ENCODE measurements at regions not wholly inside any gene's neighbourhood (a gene's known extent, or its start where the extent isn't known, plus 50 kb on each side); places are given as distances from the start of the nearest gene placed in this dataset.

- Histone ChIP-seq H3K14ac (replicated peaks; ENCODE audit: low read depth, low read length) (no peak overlapping the region), H3K27ac (ENCODE audit: insufficient read depth, low read length) (no peak overlapping the region), H3K4me1 (ENCODE audit: control insufficient read depth, insufficient read depth, low read length) (no peaks in the 10 kb centered on the region), H3K9me3 (ENCODE audit: control insufficient read depth, insufficient read depth, low read length) (no peaks in the 10 kb centered on the region), H2AK5ac (ENCODE audit: low read depth, low read length) (no peak overlapping the region), H2BK5ac (ENCODE audit: low read depth, low read length, poor library complexity, severe bottlenecking) (no peak overlapping the region), H3K4me2 (ENCODE audit: low read depth, low read length) (no peak overlapping the region), H2BK20ac (ENCODE audit: low read depth, low read length) (no peak overlapping the region), H4K91ac (ENCODE audit: insufficient read depth, low read depth, low read length) (no peak overlapping the region), H3K18ac (ENCODE audit: low read depth, low read length) (no peak overlapping the region), H2BK120ac (ENCODE audit: low read depth, low read length) (no peak overlapping the region), H4K8ac (ENCODE audit: low read depth in 2 of 2, low read length in 2 of 2) (no peak overlapping the region), H3K9me1 (ENCODE audit: insufficient read depth, low read length) (no peaks in the 10 kb centered on the region), H3K79me1 (ENCODE audit: low read depth in 1 of 2, low read length in 2 of 2) (no peaks in the 10 kb centered on the region), H2AK9ac (replicated peaks; ENCODE audit: low read depth, low read length, poor library complexity) (no peak overlapping the region), H4K5ac (ENCODE audit: low read depth, low read length) (no peak overlapping the region), H4K20me1 (ENCODE audit: insufficient read depth, low read length) (no peaks in the 10 kb centered on the region), H2AFZ (replicated peaks; ENCODE audit: low read length, poor library complexity) (no peak overlapping the region), H3K9ac (ENCODE audit: low read depth, low read length) (no peak overlapping the region), H3K23ac (ENCODE audit: low read depth, low read length) (no peak overlapping the region), H3K4me3 (ENCODE audit: insufficient read depth, low read depth, low read length) (no peak overlapping the region), H3K36me3 (ENCODE audit: control insufficient read depth, insufficient read depth, low read length) (no peaks in the 10 kb centered on the region), H3K27me3 (ENCODE audit: control insufficient read depth, insufficient read depth, low read length) (no peaks in the 10 kb centered on the region; the same call in 1 of the 2 replicates), H3K56ac (ENCODE audit: extremely low read depth, insufficient read depth, low read length) (no peak overlapping the region), H2BK15ac (ENCODE audit: low read depth, low read length) (no peak overlapping the region), H3K4ac (ENCODE audit: low read depth, low read length) (no peak overlapping the region)
- TF ChIP-seq ELK1 (IDR thresholded peaks at IDR 0.05; ENCODE audit: borderline replicate concordance, low read depth, low read length): no peak
- no peak for TF ChIP-seq MAZ (IDR thresholded peaks at IDR 0.05; ENCODE audit: borderline replicate concordance, low read depth, low read length)
- no peak for TF ChIP-seq CTCF (conservative IDR thresholded peaks at IDR 0.05; ENCODE audit: low read depth, low read length)
- no peak for TF ChIP-seq RCOR1 (IDR thresholded peaks at IDR 0.05; ENCODE audit: insufficient replicate concordance, low read length)
- TF ChIP-seq CEBPB (IDR thresholded peaks at IDR 0.05; ENCODE audit: low read depth, low read length): no peak
- no peak for TF ChIP-seq CHD1 (IDR thresholded peaks at IDR 0.05; ENCODE audit: low read depth, low read length)
- TF ChIP-seq MAFK (IDR thresholded peaks at IDR 0.05; ENCODE audit: low read depth, low read length): no peak
- TF ChIP-seq RFX5 (IDR thresholded peaks at IDR 0.05; ENCODE audit: low read depth, low read length): no peak
- TF ChIP-seq BHLHE40 (IDR thresholded peaks at IDR 0.05; ENCODE audit: low read depth, low read length): no peak
- no peak for TF ChIP-seq USF2 (IDR thresholded peaks at IDR 0.05; ENCODE audit: low read depth, low read length)
- TF ChIP-seq POLR2A (IDR thresholded peaks at IDR 0.05; ENCODE audit: low read depth, low read length): no peak
- no peak for TF ChIP-seq FOS (IDR thresholded peaks at IDR 0.05; ENCODE audit: low read depth, low read length)
- no peak for TF ChIP-seq SMC3 (IDR thresholded peaks at IDR 0.05; ENCODE audit: low read depth, low read length)
- no peak for TF ChIP-seq MXI1 (IDR thresholded peaks at IDR 0.05; ENCODE audit: borderline replicate concordance, low read depth, low read length)
- TF ChIP-seq RAD21 (IDR thresholded peaks at IDR 0.05; ENCODE audit: low read length): no peak
- TF ChIP-seq NFE2L2 (IDR thresholded peaks at IDR 0.05; ENCODE audit: low read depth, low read length): no peak
- ATAC-seq (ENCODE audit: low read depth) (no peak), DNase-seq (no peak)
- POLR2A ChIA-PET (ENCODE audit: unreplicated experiment): no interaction called here
- in situ Hi-C loops (cut with MboI; ENCODE audit: low sequenced_read_pairs): no loop called here
- dilution Hi-C loops (cut with HindIII; ENCODE audit: low sequenced_read_pairs, unreplicated experiment): no loop called here
- CTCF ChIA-PET: no interaction called here
- intact Hi-C loops (cut with micrococcal nuclease): no loop called here
- no TSS peak for BruUV-seq (replicated peaks)
Observed at GRCh38 chr3:16813336-16813735, 71.4 kb upstream of the PLCL2 start.

All from IMR-90 (cell line).